Smooth muscle cell (in vitro differentiated cells): ENCODE measurements at regions not wholly inside any gene's neighbourhood (a gene's known extent, or its start where the extent isn't known, plus 50 kb on each side); places are given as distances from the start of the nearest gene placed in this dataset.

Source experiments
- DNase-seq: peaks from one replicate; lab custom pipeline; 2025; ENCODE audit not compliant: unreplicated experiment; lab: John Stamatoyannopoulos, UW
- H2AFZ ChIP-seq: fragments of 200-600 bp; sonication (generic); 2 replicates; pipeline ENCODE4 v1.6.0; 2016; ENCODE audit warnings: antibody characterized with exemption, low read depth, mild to moderate bottlenecking
- H3F3A ChIP-seq: fragments of 200-600 bp; sonication (generic); 2 replicates; pipeline ENCODE4 v1.6.0; 2017; ENCODE audit warnings: antibody characterized with exemption, low read depth
- H3K27ac ChIP-seq: fragments of 200-600 bp; sonication (generic); 2 replicates; pipeline ENCODE4 v1.5.1; 2016; ENCODE audit warnings: low read depth, mild to moderate bottlenecking
- H3K27me3 ChIP-seq: fragments of 200-600 bp; sonication (generic); 2 replicates; pipeline ENCODE4 v1.6.1; 2016; ENCODE audit warnings: low read depth, mild to moderate bottlenecking
- H3K36me3 ChIP-seq: fragments of 200-600 bp; sonication (generic); 2 replicates; pipeline ENCODE4 v1.5.1; 2016; ENCODE audit warnings: low read depth
- H3K4me1 ChIP-seq: fragments of 200-600 bp; sonication (generic); 2 replicates; pipeline ENCODE4 v1.5.1; 2016; ENCODE audit warnings: low read depth
- H3K4me2 ChIP-seq: fragments of 200-600 bp; sonication (generic); 2 replicates; pipeline ENCODE4 v1.6.0; 2016; ENCODE audit warnings: mild to moderate bottlenecking
- H3K4me3 ChIP-seq: fragments of 200-600 bp; sonication (generic); 2 replicates; pipeline ENCODE4 v1.5.1; 2016; ENCODE audit warnings: mild to moderate bottlenecking
- H3K79me2 ChIP-seq: fragments of 200-600 bp; sonication (generic); 2 replicates; pipeline ENCODE4 v1.6.0; 2016; ENCODE audit warnings: low read depth, mild to moderate bottlenecking
- H3K9ac ChIP-seq: fragments of 200-600 bp; sonication (generic); 2 replicates; pipeline ENCODE4 v1.6.0; 2016; ENCODE audit warnings: low read depth
- H3K9me3 ChIP-seq: fragments of 200-600 bp; sonication (generic); replicated peaks from 2 replicates; pipeline ENCODE4 v1.5.1; 2016; ENCODE audit warnings: low read depth
- H4K20me1 ChIP-seq: fragments of 200-600 bp; sonication (generic); 2 replicates; pipeline ENCODE4 v1.6.0; 2016; ENCODE audit warnings: low read depth
- WGBS: methylation state at CpG from one replicate; pipeline ENCODE4 v1.1.7; 2016; ENCODE audit warnings: low lambda C conversion rate; 5-methylcytosine and 5-hydroxymethylcytosine counted together
- TF ChIP-seq, protein P1 (sequence below): fragments of 200-600 bp; sonication (generic); IDR thresholded peaks from 2 replicates; pipeline ENCODE4 v1.5.1; 2017; ENCODE audit warnings: borderline replicate concordance, mild to moderate bottlenecking, antibody characterized with exemption; ENCODE audit not compliant: insufficient read depth, poor library complexity, severe bottlenecking

DNA sequence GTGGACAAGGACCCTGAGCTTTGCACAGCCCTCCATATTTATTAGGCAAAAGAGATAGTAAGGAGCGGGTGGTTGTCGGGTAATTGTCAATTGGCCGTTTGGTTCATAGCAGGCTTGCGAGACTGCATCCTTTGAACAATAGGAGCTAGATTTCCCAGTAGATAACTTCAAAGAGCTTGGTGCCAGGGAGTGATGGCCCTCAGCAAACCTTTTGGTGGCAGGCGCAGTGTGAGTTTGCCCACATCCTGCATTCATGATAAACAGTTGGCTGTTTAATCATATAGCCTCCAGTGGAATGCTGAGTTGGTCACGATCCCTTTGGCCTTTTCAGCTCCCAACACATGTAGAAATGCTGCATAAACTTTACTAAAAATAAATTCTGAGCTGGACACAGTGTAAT, 156.9 kb downstream of the AKR1D1 start:
- Histone ChIP-seq H2AFZ (no peak overlapping the region), H3K79me2 (no peaks in the 10 kb centered on the region), H3K4me3 (no peak overlapping the region), H3K9ac (no peak overlapping the region), H3K36me3 (no peaks in the 10 kb centered on the region), H3K4me1 (no peaks in the 10 kb centered on the region), H3K27ac (no peak overlapping the region), H3F3A (no peaks in the 10 kb centered on the region), H3K9me3 (no peaks in the 10 kb centered on the region), H3K4me2 (no peak overlapping the region), H3K27me3 (no peaks in the 10 kb centered on the region), H4K20me1 (no peaks in the 10 kb centered on the region)
- TF ChIP-seq, protein P1, sequence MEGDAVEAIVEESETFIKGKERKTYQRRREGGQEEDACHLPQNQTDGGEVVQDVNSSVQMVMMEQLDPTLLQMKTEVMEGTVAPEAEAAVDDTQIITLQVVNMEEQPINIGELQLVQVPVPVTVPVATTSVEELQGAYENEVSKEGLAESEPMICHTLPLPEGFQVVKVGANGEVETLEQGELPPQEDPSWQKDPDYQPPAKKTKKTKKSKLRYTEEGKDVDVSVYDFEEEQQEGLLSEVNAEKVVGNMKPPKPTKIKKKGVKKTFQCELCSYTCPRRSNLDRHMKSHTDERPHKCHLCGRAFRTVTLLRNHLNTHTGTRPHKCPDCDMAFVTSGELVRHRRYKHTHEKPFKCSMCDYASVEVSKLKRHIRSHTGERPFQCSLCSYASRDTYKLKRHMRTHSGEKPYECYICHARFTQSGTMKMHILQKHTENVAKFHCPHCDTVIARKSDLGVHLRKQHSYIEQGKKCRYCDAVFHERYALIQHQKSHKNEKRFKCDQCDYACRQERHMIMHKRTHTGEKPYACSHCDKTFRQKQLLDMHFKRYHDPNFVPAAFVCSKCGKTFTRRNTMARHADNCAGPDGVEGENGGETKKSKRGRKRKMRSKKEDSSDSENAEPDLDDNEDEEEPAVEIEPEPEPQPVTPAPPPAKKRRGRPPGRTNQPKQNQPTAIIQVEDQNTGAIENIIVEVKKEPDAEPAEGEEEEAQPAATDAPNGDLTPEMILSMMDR, result no peak
- no peak for DNase-seq
- WGBS, result 80% methylated on average over 6 of the region's 6 CpGs

DNA sequence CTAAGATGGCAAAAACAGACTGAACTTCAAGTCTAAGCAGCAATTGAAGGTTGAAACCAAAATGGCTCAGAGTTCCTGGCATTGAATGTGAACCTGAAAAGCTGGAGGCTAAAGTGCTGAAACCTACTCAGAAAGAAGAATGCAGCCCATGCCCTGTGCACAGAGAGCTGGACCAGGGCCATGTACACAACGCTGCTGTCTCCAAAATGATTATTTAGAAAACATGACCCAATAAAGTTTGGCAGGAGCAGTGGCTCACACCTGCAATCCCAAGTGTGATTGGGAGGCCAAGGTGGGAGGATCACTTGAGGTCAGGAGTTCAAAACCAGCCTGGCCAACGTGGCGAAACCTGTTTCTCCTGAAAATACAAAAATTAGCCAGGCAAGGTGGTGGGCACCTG, 158.9 kb downstream of the AKR1D1 start:
- 69% methylated on average over 3 of the region's 3 CpGs for WGBS
- Histone ChIP-seq H3K79me2 (no peaks in the 10 kb centered on the region), H3K4me1 (no peaks in the 10 kb centered on the region), H3K27ac (no peak overlapping the region), H2AFZ (no peak overlapping the region), H4K20me1 (no peaks in the 10 kb centered on the region), H3K36me3 (no peaks in the 10 kb centered on the region), H3K4me3 (no peak overlapping the region), H3K9ac (no peak overlapping the region), H3F3A (no peaks in the 10 kb centered on the region), H3K9me3 (no peaks in the 10 kb centered on the region), H3K4me2 (no peak overlapping the region), H3K27me3 (no peaks in the 10 kb centered on the region)
- TF ChIP-seq, protein P1, result no peak
- DNase-seq, result no peak

DNA sequence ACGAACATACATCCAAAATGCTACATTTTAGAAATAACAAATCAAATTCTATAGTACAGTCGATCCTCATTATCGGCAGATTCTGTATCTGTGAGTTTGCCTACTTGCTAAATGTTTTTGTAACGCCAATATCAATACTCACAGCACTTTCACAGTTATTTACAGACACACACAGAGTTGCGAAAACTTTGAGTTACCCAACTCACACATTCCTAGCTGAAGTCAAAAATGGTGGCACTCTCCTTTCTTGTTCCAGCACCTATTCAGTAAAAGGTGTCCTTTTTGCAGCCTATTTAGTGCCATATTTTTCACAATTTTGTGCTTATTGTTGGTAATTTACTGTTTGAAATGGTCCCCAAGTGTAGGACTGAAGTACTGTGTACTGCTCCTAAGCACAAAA, 161.7 kb downstream of the AKR1D1 start:
- no peak for DNase-seq
- WGBS, result 98% methylated on average over 5 of the region's 5 CpGs

More for the DNA sequence above, 161.7 kb downstream of the AKR1D1 start:
- no peaks in the 10 kb centered on the region for H3K36me3 ChIP-seq
- no peaks in the 10 kb centered on the region for H3K79me2 ChIP-seq
- no peak overlapping the region for H3K4me3 ChIP-seq
- no peak overlapping the region for H2AFZ ChIP-seq
- no peak overlapping the region for H3K4me2 ChIP-seq
- no peak overlapping the region for H3K27ac ChIP-seq
- TF ChIP-seq, protein P1, result no peak
- no peaks in the 10 kb centered on the region for H3F3A ChIP-seq
- no peaks in the 10 kb centered on the region for H3K27me3 ChIP-seq
- H4K20me1 ChIP-seq, result no peaks in the 10 kb centered on the region
- peaks cover 5% of the 10 kb centered on the region for H3K4me1 ChIP-seq
- no peaks in the 10 kb centered on the region for H3K9me3 ChIP-seq
- H3K9ac ChIP-seq, result no peak overlapping the region
